HCT116 (cell line): ENCODE measurements at regions not wholly inside any gene's neighbourhood (a gene's known extent, or its start where the extent isn't known, plus 50 kb on each side); places are given as distances from the start of the nearest gene placed in this dataset.

Experiments
- ATF3 ChIP-seq: IDR thresholded peaks from 2 replicates; pipeline ENCODE4 v1.6.1; 2012
- CTCF ChIP-seq, 3 experiments: fragments of 200-600 bp in 1 of 3; sonication (generic) in 1 of 3; IDR thresholded peaks in 2 of 3; conservative IDR thresholded peaks in 1 of 3; 2 replicates each; pipeline ENCODE4 v1.5.1; 2012 to 2017; ENCODE audit warnings: low read depth in 2 of 3, low read length in 2 of 3, antibody characterized with exemption in 1 of 3, borderline replicate concordance in 1 of 3, control low read depth in 1 of 3, mild to moderate bottlenecking in 1 of 3, mixed read lengths in 1 of 3, mixed run types in 1 of 3, moderate library complexity in 1 of 3; ENCODE audit not compliant: insufficient read depth in 1 of 3
- ELF1 ChIP-seq: IDR thresholded peaks from 2 replicates; pipeline ENCODE4 v1.6.1; 2012; ENCODE audit warnings: low read depth, borderline replicate concordance
- EZH2 ChIP-seq: fragments of 200-600 bp; sonication (generic); IDR thresholded peaks from 2 replicates; pipeline ENCODE4 v1.6.1; 2017; ENCODE audit warnings: antibody characterized with exemption, mixed run types
- EZH2phosphoT487 ChIP-seq: fragments of 200-600 bp; IDR thresholded peaks from 2 replicates; pipeline ENCODE4 v1.6.1; 2018; ENCODE audit warnings: antibody characterized with exemption, borderline replicate concordance
- MAX ChIP-seq: IDR thresholded peaks from 2 replicates; pipeline ENCODE4 v1.6.1; 2012
- POLR2A ChIP-seq: IDR thresholded peaks from 2 replicates; pipeline ENCODE4 v1.7.0; 2011; ENCODE audit warnings: borderline replicate concordance; ENCODE audit not compliant: insufficient read depth, insufficient read length; ENCODE audit errors: extremely low read depth
- POLR2AphosphoS5 ChIP-seq: IDR thresholded peaks from 2 replicates; pipeline ENCODE4 v1.6.1; 2011; ENCODE audit warnings: mild to moderate bottlenecking, low read depth, low read length, moderate library complexity
- RAD21 ChIP-seq: IDR thresholded peaks from 2 replicates; pipeline ENCODE4 v1.6.1; 2012; ENCODE audit warnings: low read depth, mild to moderate bottlenecking
- REST ChIP-seq: IDR thresholded peaks from 2 replicates; pipeline ENCODE4 v1.6.1; 2012; ENCODE audit warnings: low read depth
- YY1 ChIP-seq: IDR thresholded peaks from 2 replicates; pipeline ENCODE4 v1.6.1; 2011; ENCODE audit warnings: low read length, low read depth, moderate library complexity, mild to moderate bottlenecking; ENCODE audit not compliant: insufficient replicate concordance; ENCODE audit errors: extremely low read depth
- ZBTB33 ChIP-seq: IDR thresholded peaks from 2 replicates; pipeline ENCODE4 v1.6.1; 2011; ENCODE audit warnings: mild to moderate bottlenecking, low read length, moderate library complexity; ENCODE audit not compliant: insufficient replicate concordance; ENCODE audit errors: extremely low read depth
- ZNF274 ChIP-seq: fragments of 200-500 bp; sonication (Bioruptor generic); IDR thresholded peaks from 2 replicates; pipeline ENCODE4 v1.6.1; 2014; ENCODE audit warnings: mild to moderate bottlenecking, low read depth, low read length, inconsistent platforms

- TF ChIP-seq CTCF (IDR thresholded peaks at IDR 0.05 in 2 of 3, conservative IDR thresholded peaks at IDR 0.05 in 1 of 3; ENCODE audit: borderline replicate concordance in 1 of 3, insufficient read depth in 1 of 3, low read depth in 2 of 3, low read length in 2 of 3) (no peak), YY1 (no peak), POLR2A (no peak), ZNF274 (no peak), ELF1 (no peak), POLR2AphosphoS5 (no peak), RAD21 (no peak), ZBTB33 (no peak), EZH2phosphoT487 (no peak), ATF3 (no peak), MAX (no peak), EZH2 (no peak), REST (no peak)
These were observed 324.4 kb downstream of the TSN start for GRCh38 chr2:122079844-122080243.
